ENCODE measurements at regions not wholly inside any gene's neighbourhood (a gene's known extent, or its start where the extent isn't known, plus 50 kb on each side); places are given as distances from the start of the nearest gene placed in this dataset.

GRCh38 chr11:109808569-109808968, 284.6 kb upstream of the ZC3H12C start:
- peaks cover 0 to 9% (median 0%) of the 10 kb centered on the region in 4 donors for H3K9me3 ChIP-seq
- H3K27ac ChIP-seq = no peak overlapping the region
- 52 to 62% methylated on average over 1 of the region's 1 CpG for WGBS, 2 donors
- TF ChIP-seq, protein P1, sequence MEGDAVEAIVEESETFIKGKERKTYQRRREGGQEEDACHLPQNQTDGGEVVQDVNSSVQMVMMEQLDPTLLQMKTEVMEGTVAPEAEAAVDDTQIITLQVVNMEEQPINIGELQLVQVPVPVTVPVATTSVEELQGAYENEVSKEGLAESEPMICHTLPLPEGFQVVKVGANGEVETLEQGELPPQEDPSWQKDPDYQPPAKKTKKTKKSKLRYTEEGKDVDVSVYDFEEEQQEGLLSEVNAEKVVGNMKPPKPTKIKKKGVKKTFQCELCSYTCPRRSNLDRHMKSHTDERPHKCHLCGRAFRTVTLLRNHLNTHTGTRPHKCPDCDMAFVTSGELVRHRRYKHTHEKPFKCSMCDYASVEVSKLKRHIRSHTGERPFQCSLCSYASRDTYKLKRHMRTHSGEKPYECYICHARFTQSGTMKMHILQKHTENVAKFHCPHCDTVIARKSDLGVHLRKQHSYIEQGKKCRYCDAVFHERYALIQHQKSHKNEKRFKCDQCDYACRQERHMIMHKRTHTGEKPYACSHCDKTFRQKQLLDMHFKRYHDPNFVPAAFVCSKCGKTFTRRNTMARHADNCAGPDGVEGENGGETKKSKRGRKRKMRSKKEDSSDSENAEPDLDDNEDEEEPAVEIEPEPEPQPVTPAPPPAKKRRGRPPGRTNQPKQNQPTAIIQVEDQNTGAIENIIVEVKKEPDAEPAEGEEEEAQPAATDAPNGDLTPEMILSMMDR (IDR thresholded peaks at IDR 0.05) = no peak
- TF ChIP-seq EP300 (IDR thresholded peaks at IDR 0.05) (no peak), POLR2A (IDR thresholded peaks at IDR 0.05) (no peak)
- no peaks in the 10 kb centered on the region for H3K36me3 ChIP-seq
- H3K4me3 ChIP-seq = no peak overlapping the region
- no peak for DNase-seq (ENCODE audit: low spot score in 2 of 2)
- H3K4me1 ChIP-seq = no peaks in the 10 kb centered on the region
- no peaks in the 10 kb centered on the region for H3K27me3 ChIP-seq

DNA sequence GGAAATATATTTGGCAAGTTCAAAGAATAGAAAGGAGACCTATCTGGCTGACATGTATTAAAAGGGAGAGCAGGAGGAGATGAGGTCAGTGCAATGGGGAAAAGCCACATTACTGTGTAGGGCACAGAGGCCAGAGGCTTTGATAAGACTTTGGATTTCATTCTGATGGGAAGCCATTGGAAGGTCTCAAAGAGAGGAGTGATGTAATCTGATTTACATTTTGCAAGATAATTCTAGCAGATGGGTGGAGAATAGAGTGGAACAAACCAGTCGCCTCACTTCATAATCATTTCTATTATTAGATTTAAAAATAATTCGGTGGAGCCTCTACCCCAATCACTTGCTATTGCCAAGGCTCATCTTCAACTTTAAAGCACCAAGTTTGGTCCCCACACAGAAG, 278.4 kb upstream of the ZC3H12C start:
- no peak overlapping the region for H3K27ac ChIP-seq
- no peak for TF ChIP-seq POLR2A (IDR thresholded peaks at IDR 0.05)
- TF ChIP-seq EP300 (IDR thresholded peaks at IDR 0.05) = no peak
- TF ChIP-seq, protein P1 (IDR thresholded peaks at IDR 0.05) = no peak
- no peaks in the 10 kb centered on the region for H3K4me1 ChIP-seq
- no peaks in the 10 kb centered on the region for H3K27me3 ChIP-seq
- no peak overlapping the region for H3K4me3 ChIP-seq
- H3K36me3 ChIP-seq = no peaks in the 10 kb centered on the region
- no peak for DNase-seq (ENCODE audit: low spot score in 2 of 2)
- 43 to 45% methylated on average over 2 of the region's 2 CpGs for WGBS, 2 donors
- no peaks in the 10 kb centered on the region for H3K9me3 ChIP-seq

GRCh38 chr11:109815500-109816150, 277.6 kb upstream of the ZC3H12C start:
- 74% methylated on average over 4 of the region's 4 CpGs for WGBS, 2 donors
- Histone ChIP-seq H3K27ac (no peak overlapping the region), H3K9me3 (no peaks in the 10 kb centered on the region), H3K4me3 (no peak overlapping the region), H3K27me3 (no peaks in the 10 kb centered on the region), H3K4me1 (no peaks in the 10 kb centered on the region), H3K36me3 (no peaks in the 10 kb centered on the region)
- no peak for DNase-seq (ENCODE audit: low spot score in 2 of 2)
- TF ChIP-seq, protein P1 (IDR thresholded peaks at IDR 0.05) = no peak
- TF ChIP-seq POLR2A (IDR thresholded peaks at IDR 0.05) (no peak), EP300 (IDR thresholded peaks at IDR 0.05) (no peak)

- 69 to 79% methylated on average over 10 of the region's 10 CpGs for WGBS, 2 donors
- TF ChIP-seq EP300 (IDR thresholded peaks at IDR 0.05) (no peak), POLR2A (IDR thresholded peaks at IDR 0.05) (no peak)
- TF ChIP-seq, protein P1 (IDR thresholded peaks at IDR 0.05) = no peak
- Histone ChIP-seq H3K4me1 (no peaks in the 10 kb centered on the region), H3K36me3 (no peaks in the 10 kb centered on the region), H3K27ac (no peak overlapping the region), H3K4me3 (no peak overlapping the region), H3K9me3 (no peaks in the 10 kb centered on the region), H3K27me3 (no peaks in the 10 kb centered on the region)
- DNase-seq (ENCODE audit: low spot score in 2 of 2) = no peak
Measured at GRCh38 chr11:109818290-109818689, 274.9 kb upstream of the ZC3H12C start.

GRCh38 chr11:109819410-109819809, 273.8 kb upstream of the ZC3H12C start:
- no peak for DNase-seq (ENCODE audit: low spot score in 2 of 2)
- no peaks in the 10 kb centered on the region for H3K9me3 ChIP-seq
- WGBS, 2 donors = 32 to 38% methylated on average over 3 of the region's 3 CpGs
- no peaks in the 10 kb centered on the region for H3K4me1 ChIP-seq
- no peaks in the 10 kb centered on the region for H3K27me3 ChIP-seq
- H3K27ac ChIP-seq = no peak overlapping the region
- no peaks in the 10 kb centered on the region for H3K36me3 ChIP-seq
- no peak overlapping the region for H3K4me3 ChIP-seq
- TF ChIP-seq POLR2A (IDR thresholded peaks at IDR 0.05) (no peak), EP300 (IDR thresholded peaks at IDR 0.05) (no peak)
- TF ChIP-seq, protein P1 (IDR thresholded peaks at IDR 0.05) = no peak
